GM06990 (cell line): ENCODE measurements at regions not wholly inside any gene's neighbourhood (a gene's known extent, or its start where the extent isn't known, plus 50 kb on each side); places are given as distances from the start of the nearest gene placed in this dataset.

ENCODE experiments used
- DNase-seq: peaks from one replicate; pipeline ENCODE4 v3.0.0-alpha.2; 2011; ENCODE audit not compliant: insufficient read length; ENCODE audit errors: extremely low read depth
- H3K27me3 ChIP-seq: replicated peaks from 2 replicates; pipeline ENCODE4 v1.6.0; 2011; ENCODE audit warnings: low read length; ENCODE audit not compliant: control insufficient read depth, insufficient read depth
- H3K36me3 ChIP-seq: 2 replicates; pipeline ENCODE4 v1.5.1; 2011; ENCODE audit warnings: low read length; ENCODE audit not compliant: control insufficient read depth, insufficient read depth
- H3K4me3 ChIP-seq: replicated peaks from 2 replicates; pipeline ENCODE4 v1.5.1; 2011; ENCODE audit warnings: low read depth, mild to moderate bottlenecking, control low read depth, low read length
- TF ChIP-seq, protein P1 (sequence below): IDR thresholded peaks from 2 replicates; pipeline ENCODE4 v1.5.1; 2011; ENCODE audit warnings: low read length, control low read depth, mild to moderate bottlenecking, inconsistent platforms; ENCODE audit not compliant: insufficient read depth, poor library complexity, severe bottlenecking

DNA sequence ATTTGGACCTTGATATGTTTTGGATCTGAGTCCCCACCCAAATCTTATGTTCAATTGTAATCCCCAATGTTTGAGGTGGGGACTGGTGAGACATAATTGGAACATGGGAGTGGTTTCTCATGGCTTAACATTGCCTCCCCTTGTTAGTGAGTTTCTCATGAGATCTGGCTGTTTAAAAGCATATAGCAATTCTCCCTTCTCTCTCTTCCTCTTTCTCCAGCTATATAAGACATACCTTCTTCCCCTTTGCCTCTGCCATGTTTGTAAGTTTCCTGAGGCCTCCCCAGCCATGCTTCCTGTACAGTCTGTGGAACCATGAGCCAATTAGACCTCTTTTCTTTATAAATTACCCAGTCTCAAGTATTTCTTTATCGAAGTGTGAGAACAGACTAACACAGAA lies 692.4 kb downstream of the KCNT2 start:
- H3K4me3 ChIP-seq: no peak overlapping the region
- H3K36me3 ChIP-seq: no peaks in the 10 kb centered on the region
- TF ChIP-seq, protein P1, sequence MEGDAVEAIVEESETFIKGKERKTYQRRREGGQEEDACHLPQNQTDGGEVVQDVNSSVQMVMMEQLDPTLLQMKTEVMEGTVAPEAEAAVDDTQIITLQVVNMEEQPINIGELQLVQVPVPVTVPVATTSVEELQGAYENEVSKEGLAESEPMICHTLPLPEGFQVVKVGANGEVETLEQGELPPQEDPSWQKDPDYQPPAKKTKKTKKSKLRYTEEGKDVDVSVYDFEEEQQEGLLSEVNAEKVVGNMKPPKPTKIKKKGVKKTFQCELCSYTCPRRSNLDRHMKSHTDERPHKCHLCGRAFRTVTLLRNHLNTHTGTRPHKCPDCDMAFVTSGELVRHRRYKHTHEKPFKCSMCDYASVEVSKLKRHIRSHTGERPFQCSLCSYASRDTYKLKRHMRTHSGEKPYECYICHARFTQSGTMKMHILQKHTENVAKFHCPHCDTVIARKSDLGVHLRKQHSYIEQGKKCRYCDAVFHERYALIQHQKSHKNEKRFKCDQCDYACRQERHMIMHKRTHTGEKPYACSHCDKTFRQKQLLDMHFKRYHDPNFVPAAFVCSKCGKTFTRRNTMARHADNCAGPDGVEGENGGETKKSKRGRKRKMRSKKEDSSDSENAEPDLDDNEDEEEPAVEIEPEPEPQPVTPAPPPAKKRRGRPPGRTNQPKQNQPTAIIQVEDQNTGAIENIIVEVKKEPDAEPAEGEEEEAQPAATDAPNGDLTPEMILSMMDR: no peak
- no peaks in the 10 kb centered on the region for H3K27me3 ChIP-seq
- no peak for DNase-seq

DNA sequence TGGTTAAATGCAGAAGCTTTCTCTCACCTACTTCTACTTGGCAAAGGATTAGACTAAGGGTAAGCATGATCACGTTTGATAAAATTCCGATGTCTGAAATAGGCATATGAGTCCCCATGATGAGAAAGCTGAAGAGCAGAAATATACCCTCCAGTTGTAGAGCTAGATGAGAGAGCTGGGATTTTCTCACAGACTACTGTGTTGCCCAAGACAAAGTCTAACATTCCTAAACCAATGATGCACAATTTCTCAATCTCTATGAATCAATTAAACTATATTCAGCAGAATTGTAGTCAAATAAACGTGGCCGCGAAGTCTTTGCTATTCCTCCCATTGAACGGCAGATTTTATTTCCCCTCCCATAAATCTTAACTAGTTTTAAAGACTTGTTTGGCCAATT lies 699.2 kb downstream of the KCNT2 start:
- TF ChIP-seq, protein P1: no peak
- Histone ChIP-seq H3K27me3 (no peaks in the 10 kb centered on the region), H3K4me3 (no peak overlapping the region), H3K36me3 (no peaks in the 10 kb centered on the region)
- no peak for DNase-seq

DNA sequence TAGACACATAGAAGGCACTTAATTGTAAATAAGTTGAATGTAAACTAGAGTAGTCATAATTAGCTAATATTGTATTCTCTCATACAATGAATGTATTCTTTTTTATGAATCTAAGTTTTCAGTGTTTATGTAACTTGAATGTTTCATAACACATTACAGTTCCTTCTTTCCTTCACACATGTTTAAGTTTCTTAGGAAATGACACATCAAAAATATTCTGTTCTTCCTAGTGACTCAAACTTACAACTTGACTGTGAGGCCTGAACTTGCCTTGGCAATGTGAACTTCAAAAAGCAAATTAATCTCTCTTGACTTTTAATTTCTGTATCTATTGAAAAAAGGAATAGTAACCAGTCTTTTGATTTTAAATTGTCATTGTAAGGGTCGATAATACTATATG lies 700.1 kb downstream of the KCNT2 start:
- H3K27me3 ChIP-seq: no peaks in the 10 kb centered on the region
- no peak for DNase-seq
- TF ChIP-seq, protein P1: no peak
- H3K4me3 ChIP-seq: no peak overlapping the region
- no peaks in the 10 kb centered on the region for H3K36me3 ChIP-seq

DNA sequence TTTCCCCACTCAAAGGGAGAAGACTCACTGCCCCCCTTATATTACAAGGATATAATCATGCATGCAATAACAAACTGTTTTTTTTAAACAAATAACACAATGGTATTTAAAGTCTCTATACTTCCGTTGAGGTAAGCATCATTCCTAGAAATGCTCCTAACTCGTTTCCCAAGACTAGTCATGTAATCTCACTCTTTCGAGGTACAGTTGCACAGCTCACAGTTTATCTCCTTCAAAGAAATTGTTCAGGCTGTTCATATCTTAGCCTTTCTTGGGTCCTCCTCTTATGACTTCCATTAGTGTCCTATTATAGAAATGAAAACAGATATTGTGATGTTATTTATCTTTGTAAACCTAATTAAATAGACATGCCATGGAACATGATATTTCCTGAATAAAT lies 705.0 kb downstream of the KCNT2 start:
- TF ChIP-seq, protein P1: no peak
- DNase-seq: no peak
- H3K4me3 ChIP-seq: no peak overlapping the region
- H3K27me3 ChIP-seq: no peaks in the 10 kb centered on the region
- no peaks in the 10 kb centered on the region for H3K36me3 ChIP-seq

DNA sequence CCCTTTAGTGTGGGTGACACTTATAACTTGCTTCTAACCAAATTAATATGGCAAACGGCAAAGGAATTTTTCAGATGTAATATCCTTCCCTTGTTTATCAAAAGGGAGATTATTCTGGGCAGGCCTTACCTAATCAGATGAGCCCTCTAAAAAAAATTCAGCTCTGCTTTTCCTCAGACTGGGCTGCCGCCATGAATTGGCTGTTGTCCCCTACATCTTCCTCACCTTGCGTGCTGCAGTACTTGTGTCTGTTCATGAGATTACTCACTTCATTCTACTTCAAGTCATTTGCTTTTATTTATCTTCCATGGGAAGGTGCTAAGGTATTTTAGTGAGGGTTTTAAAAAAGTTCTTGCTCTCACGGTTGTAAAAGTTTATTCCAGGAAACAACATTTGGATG lies 705.5 kb downstream of the KCNT2 start:
- TF ChIP-seq, protein P1: no peak
- Histone ChIP-seq H3K36me3 (no peaks in the 10 kb centered on the region), H3K27me3 (no peaks in the 10 kb centered on the region), H3K4me3 (no peak overlapping the region)
- no peak for DNase-seq

DNA sequence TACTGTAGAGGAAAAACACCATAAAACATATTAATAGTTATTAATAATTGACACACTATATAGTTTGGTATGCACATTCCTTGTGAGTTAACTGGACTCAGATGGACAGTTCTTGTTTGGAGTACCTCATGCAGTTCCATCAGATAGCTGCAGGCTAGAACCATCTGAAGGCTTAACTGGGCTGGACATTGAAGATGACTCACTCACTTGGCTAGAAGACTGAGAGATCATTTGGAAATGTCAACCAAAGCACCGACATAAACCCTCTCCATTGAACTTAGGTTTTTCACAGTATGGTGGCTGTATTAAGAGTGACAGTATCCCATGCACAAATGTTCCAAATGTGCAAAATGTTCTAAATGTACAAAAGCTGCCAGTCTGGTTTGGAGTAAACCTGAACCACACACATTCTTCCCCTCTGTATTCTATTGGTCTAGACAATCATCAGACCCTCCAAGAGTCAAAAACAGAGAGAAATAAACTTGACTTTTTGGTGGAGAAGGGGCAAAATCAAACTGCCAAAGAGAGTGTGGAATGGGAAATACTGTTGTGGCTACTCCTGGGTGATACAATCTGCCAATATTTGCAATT lies 708.4 kb downstream of the KCNT2 start:
- Histone ChIP-seq H3K27me3 (no peaks in the 10 kb centered on the region), H3K36me3 (no peaks in the 10 kb centered on the region), H3K4me3 (no peak overlapping the region)
- TF ChIP-seq, protein P1: no peak
- no peak for DNase-seq
